ENCODE measurements at regions not wholly inside any gene's neighbourhood (a gene's known extent, or its start where the extent isn't known, plus 50 kb on each side); places are given as distances from the start of the nearest gene placed in this dataset.
"Not testable (repeated sequence)": the region's sequence is repeated elsewhere in the genome, so short reads cannot be mapped to it uniquely, and the experiment has no call there.

DNA sequence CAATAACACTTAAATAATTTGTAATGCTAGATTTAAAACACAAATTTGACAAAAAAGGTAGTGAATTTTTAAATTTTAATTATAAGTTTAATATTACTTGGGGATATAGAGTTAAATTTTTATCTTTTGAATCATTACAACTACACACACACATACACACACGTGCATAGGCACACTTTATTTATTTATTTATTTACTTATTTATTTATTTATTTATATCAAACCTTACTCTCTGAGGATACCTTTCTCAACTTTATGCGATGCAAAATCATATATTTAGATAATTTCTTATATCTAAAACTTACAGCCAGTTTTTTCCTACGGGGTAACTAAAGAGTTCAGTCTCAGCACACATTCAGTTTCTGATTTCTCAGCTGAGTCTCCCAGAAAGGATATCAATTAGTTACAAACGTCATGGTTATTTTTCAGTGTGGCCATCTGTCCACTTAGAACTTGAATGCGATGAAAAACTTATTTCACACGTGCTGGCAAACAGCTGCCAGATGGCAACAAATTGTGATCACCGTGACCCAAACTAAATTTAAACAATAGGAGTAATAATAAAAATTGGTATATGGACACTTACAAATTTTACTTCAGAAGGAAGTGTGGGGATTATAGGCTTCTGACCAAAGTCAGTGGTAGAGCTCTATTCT lies 683.1 kb upstream of the PRR20A start:
- no peak for TF ChIP-seq CTCF (IDR thresholded peaks at IDR 0.05; ENCODE audit: low read depth, low read length, missing control alignments)
- DNase-seq (ENCODE audit: low read depth), result no peak
- H3K4me3 ChIP-seq (ENCODE audit: low read depth, low read length), result no peak overlapping the region

- no peak for TF ChIP-seq CTCF (IDR thresholded peaks at IDR 0.05; ENCODE audit: low read depth, low read length, missing control alignments)
- no peak for DNase-seq (ENCODE audit: low read depth)
- H3K4me3 ChIP-seq (ENCODE audit: low read depth, low read length), result no peak overlapping the region
Observed at GRCh38 chr13:56459286-56459685, 681.4 kb upstream of the PRR20A start.

DNA sequence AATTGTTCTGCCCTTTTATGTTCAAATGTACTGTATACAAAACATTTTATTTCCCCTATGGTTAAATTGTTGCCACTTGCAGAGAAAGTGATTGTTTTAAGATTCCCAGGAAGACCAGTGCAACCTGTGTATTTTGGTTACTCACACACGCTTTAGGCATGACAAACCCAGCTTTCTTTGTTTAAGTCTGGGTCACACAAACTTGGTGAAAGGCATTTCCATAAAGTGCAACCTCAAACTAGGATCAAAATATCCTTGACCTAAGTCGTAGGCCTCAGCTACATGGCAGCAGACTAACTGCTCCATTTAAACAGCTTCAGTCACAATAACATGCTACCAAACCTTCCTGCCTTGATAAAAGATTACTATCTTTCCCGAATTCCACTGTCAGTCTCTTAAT lies 639.0 kb upstream of the PRR20A start:
- H3K4me3 ChIP-seq (ENCODE audit: low read depth, low read length), result no peak overlapping the region
- no peak for DNase-seq (ENCODE audit: low read depth)
- no peak for TF ChIP-seq CTCF (IDR thresholded peaks at IDR 0.05; ENCODE audit: low read depth, low read length, missing control alignments)

GRCh38 chr13:56510836-56511235 lies 629.9 kb upstream of the PRR20A start:
- no peak overlapping the region for H3K4me3 ChIP-seq (ENCODE audit: low read depth, low read length)
- no peak for DNase-seq (ENCODE audit: low read depth)
- no peak for TF ChIP-seq CTCF (IDR thresholded peaks at IDR 0.05; ENCODE audit: low read depth, low read length, missing control alignments)

DNA sequence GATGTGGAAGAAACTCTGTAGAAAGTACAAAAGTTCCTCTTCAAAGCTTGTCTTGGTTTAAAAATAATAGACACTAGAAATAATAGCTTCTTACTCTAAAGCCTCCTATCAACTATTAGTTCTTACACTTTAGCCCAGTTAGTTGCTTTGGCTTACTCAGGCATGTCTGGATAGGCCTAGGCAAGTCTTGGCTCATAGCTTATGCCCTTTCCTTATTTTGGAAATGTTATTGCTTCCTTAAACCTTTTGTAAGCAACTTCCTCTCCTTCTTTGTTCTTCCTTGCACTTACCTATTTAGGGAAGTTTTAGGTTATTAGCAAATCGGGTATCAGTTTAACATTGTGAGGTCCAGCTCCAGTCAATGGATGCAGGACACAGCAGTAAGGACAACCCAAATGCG lies 628.4 kb upstream of the PRR20A start:
- H3K4me3 ChIP-seq (ENCODE audit: low read depth, low read length); DNase-seq (ENCODE audit: low read depth): not testable (repeated sequence)

DNA sequence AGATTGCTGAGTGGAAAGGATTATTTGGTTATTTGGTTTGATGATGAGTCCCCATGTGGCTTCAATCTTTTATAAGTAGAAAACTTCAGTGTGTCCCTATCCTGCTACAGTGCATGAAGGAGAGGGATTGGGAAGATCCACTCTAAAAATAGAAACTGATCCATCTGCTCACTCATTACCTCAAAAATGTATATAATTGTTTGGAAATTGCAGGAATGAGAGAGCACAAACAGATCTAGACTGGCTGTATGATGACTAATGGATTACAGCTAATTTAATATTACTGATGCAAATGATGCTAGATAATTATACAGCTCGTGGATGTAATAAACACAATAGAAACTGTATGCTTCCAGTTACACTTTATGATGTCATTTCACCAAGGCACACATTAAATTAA lies 625.3 kb upstream of the PRR20A start:
- TF ChIP-seq CTCF (IDR thresholded peaks at IDR 0.05; ENCODE audit: low read depth, low read length, missing control alignments), result no peak
- H3K4me3 ChIP-seq (ENCODE audit: low read depth, low read length), result no peak overlapping the region
- DNase-seq (ENCODE audit: low read depth), result no peak

DNA sequence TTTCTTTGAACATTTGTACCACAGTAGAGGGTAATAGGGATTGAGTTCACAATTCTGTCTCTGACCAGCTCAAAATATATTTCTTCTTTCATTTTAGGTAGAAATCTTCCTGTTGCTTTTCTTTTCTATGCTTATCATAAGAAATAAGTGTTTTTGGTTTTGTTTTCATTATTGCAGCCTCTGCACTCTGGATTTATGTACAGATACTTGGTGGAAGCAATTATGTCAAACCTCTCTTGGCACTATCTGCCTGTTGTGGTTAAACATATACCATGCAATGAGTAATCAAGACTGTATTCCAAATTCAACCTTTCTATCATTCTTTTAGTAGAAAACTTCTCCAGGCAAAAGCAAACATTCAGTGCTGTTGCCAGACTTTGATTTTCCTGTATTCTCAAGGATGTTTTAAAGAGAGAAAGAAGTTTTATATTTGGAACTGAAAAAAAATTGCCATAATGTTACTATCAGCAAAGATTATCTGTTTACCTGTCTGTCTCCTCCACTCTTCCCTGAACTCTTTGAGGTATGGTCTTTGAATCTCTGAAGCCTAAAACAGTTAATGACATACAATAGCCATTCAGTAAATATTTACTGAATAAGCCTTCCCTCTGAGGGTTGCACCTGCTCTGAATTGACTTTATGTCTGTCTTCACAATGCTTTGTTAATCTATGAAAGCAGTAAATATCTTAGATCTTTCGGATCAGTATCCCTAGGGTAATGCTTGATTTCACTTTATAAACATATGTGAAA lies 612.5 kb upstream of the PRR20A start:
- H3K4me3 ChIP-seq (ENCODE audit: low read depth, low read length), result no peak overlapping the region
- DNase-seq (ENCODE audit: low read depth), result no peak
- TF ChIP-seq CTCF (IDR thresholded peaks at IDR 0.05; ENCODE audit: low read depth, low read length, missing control alignments), result no peak
